ENCODE measurements at regions not wholly inside any gene's neighbourhood (a gene's known extent, or its start where the extent isn't known, plus 50 kb on each side); places are given as distances from the start of the nearest gene placed in this dataset.

GRCh38 chr16:17989255-17989654 lies 347.3 kb downstream of the NPIPA8 start:
- H3K79me2 ChIP-seq (ENCODE audit: low read length) = no peaks in the 10 kb centered on the region
- H3K27me3 ChIP-seq (replicated peaks; ENCODE audit: insufficient read depth, low read length) = no peaks in the 10 kb centered on the region
- H3K4me1 ChIP-seq (ENCODE audit: low read length) = no peaks in the 10 kb centered on the region
- no peak overlapping the region for H3K27ac ChIP-seq (ENCODE audit: low read length)
- no peak overlapping the region for H3K9ac ChIP-seq (ENCODE audit: low read length)
- no peak overlapping the region for H3K4me3 ChIP-seq (ENCODE audit: low read length)
- no peaks in the 10 kb centered on the region for H3K36me3 ChIP-seq (replicated peaks; ENCODE audit: insufficient read depth, low read length)
- DNase-seq = no peak
- H3F3A ChIP-seq (ENCODE audit: insufficient read depth, low read length) = no peaks in the 10 kb centered on the region
- no peaks in the 10 kb centered on the region for H3K9me3 ChIP-seq (replicated peaks; ENCODE audit: insufficient read depth, low read length)
- H4K20me1 ChIP-seq (ENCODE audit: insufficient read depth, low read length) = no peaks in the 10 kb centered on the region
- no peak overlapping the region for H2AFZ ChIP-seq (ENCODE audit: low read length)
- no peak overlapping the region for H3K4me2 ChIP-seq (ENCODE audit: low read depth, low read length)
- TF ChIP-seq, protein P1, sequence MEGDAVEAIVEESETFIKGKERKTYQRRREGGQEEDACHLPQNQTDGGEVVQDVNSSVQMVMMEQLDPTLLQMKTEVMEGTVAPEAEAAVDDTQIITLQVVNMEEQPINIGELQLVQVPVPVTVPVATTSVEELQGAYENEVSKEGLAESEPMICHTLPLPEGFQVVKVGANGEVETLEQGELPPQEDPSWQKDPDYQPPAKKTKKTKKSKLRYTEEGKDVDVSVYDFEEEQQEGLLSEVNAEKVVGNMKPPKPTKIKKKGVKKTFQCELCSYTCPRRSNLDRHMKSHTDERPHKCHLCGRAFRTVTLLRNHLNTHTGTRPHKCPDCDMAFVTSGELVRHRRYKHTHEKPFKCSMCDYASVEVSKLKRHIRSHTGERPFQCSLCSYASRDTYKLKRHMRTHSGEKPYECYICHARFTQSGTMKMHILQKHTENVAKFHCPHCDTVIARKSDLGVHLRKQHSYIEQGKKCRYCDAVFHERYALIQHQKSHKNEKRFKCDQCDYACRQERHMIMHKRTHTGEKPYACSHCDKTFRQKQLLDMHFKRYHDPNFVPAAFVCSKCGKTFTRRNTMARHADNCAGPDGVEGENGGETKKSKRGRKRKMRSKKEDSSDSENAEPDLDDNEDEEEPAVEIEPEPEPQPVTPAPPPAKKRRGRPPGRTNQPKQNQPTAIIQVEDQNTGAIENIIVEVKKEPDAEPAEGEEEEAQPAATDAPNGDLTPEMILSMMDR (IDR thresholded peaks at IDR 0.05; ENCODE audit: low read length) = no peak
- TF ChIP-seq EZH2phosphoT487 (IDR thresholded peaks at IDR 0.05; ENCODE audit: low read length) (no peak), EZH2 (optimal IDR thresholded peaks at IDR 0.05; ENCODE audit: low read depth, low read length) (no peak)
- no peaks in the 10 kb centered on the region for H3K9me2 ChIP-seq (replicated peaks; ENCODE audit: insufficient read depth, low read length)

DNA sequence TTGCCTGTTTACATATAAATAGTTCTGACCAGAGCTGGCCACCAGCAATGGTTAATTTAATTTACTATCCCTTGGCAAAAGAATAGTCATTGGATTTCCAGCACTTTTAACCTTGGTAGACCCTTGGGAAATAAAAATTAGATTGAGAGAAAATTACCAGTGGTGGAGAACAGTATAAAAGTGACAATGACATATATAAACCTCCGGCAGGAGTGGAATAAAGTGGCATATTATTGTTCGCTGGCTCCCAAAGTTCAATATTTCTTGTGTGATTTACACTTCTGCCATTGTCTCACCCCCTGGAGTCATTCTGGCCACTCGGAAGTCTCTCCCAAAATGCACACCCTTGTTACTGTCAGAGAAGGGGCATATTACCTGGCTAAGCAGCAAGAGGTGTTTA lies 347.7 kb downstream of the NPIPA8 start:
- no peaks in the 10 kb centered on the region for H3K36me3 ChIP-seq (replicated peaks; ENCODE audit: insufficient read depth, low read length)
- H3K4me3 ChIP-seq (ENCODE audit: low read length) = no peak overlapping the region
- no peaks in the 10 kb centered on the region for H3F3A ChIP-seq (ENCODE audit: insufficient read depth, low read length)
- no peak overlapping the region for H2AFZ ChIP-seq (ENCODE audit: low read length)
- no peaks in the 10 kb centered on the region for H3K9me2 ChIP-seq (replicated peaks; ENCODE audit: insufficient read depth, low read length)
- H3K9ac ChIP-seq (ENCODE audit: low read length) = no peak overlapping the region
- H3K27me3 ChIP-seq (replicated peaks; ENCODE audit: insufficient read depth, low read length) = no peaks in the 10 kb centered on the region
- no peaks in the 10 kb centered on the region for H3K79me2 ChIP-seq (ENCODE audit: low read length)
- no peaks in the 10 kb centered on the region for H3K4me1 ChIP-seq (ENCODE audit: low read length)
- no peak for DNase-seq
- TF ChIP-seq EZH2phosphoT487 (IDR thresholded peaks at IDR 0.05; ENCODE audit: low read length) (no peak), EZH2 (optimal IDR thresholded peaks at IDR 0.05; ENCODE audit: low read depth, low read length) (no peak)
- TF ChIP-seq, protein P1 (IDR thresholded peaks at IDR 0.05; ENCODE audit: low read length) = no peak
- no peaks in the 10 kb centered on the region for H3K9me3 ChIP-seq (replicated peaks; ENCODE audit: insufficient read depth, low read length)
- no peak overlapping the region for H3K4me2 ChIP-seq (ENCODE audit: low read depth, low read length)
- H4K20me1 ChIP-seq (ENCODE audit: insufficient read depth, low read length) = no peaks in the 10 kb centered on the region
- H3K27ac ChIP-seq (ENCODE audit: low read length) = no peak overlapping the region

- Histone ChIP-seq H2AFZ (ENCODE audit: low read length) (no peak overlapping the region), H3K79me2 (ENCODE audit: low read length) (no peaks in the 10 kb centered on the region), H3K4me3 (ENCODE audit: low read length) (no peak overlapping the region), H3K36me3 (replicated peaks; ENCODE audit: insufficient read depth, low read length) (no peaks in the 10 kb centered on the region), H3K9me3 (replicated peaks; ENCODE audit: insufficient read depth, low read length) (no peaks in the 10 kb centered on the region), H3K9ac (ENCODE audit: low read length) (no peak overlapping the region), H3K9me2 (replicated peaks; ENCODE audit: insufficient read depth, low read length) (no peaks in the 10 kb centered on the region), H3K4me2 (ENCODE audit: low read depth, low read length) (no peak overlapping the region), H3K27ac (ENCODE audit: low read length) (no peak overlapping the region), H3K27me3 (replicated peaks; ENCODE audit: insufficient read depth, low read length) (no peaks in the 10 kb centered on the region), H3F3A (ENCODE audit: insufficient read depth, low read length) (no peaks in the 10 kb centered on the region), H3K4me1 (ENCODE audit: low read length) (no peaks in the 10 kb centered on the region), H4K20me1 (ENCODE audit: insufficient read depth, low read length) (no peaks in the 10 kb centered on the region)
- no peak for DNase-seq
- TF ChIP-seq EZH2 (optimal IDR thresholded peaks at IDR 0.05; ENCODE audit: low read depth, low read length) = no peak
- TF ChIP-seq, protein P1 (IDR thresholded peaks at IDR 0.05; ENCODE audit: low read length) = no peak
- no peak for TF ChIP-seq EZH2phosphoT487 (IDR thresholded peaks at IDR 0.05; ENCODE audit: low read length)
Measured at GRCh38 chr16:17986991-17987390, 349.5 kb downstream of the NPIPA8 start.

Data from MM.1S (cell line).